GM19397 (cell line): ENCODE measurements at regions not wholly inside any gene's neighbourhood (a gene's known extent, or its start where the extent isn't known, plus 50 kb on each side); places are given as distances from the start of the nearest gene placed in this dataset.
A peak's percentile ranks its signal among the peaks of the same experiment; 100 is the strongest.

Source experiments
- ATAC-seq: cut with Tn5 transposase; IDR thresholded peaks from one replicate; pipeline ENCODE4 v1.9.1; 2021; ENCODE audit warnings: mild to moderate bottlenecking, moderate library complexity; ENCODE audit not compliant: unreplicated experiment

GRCh38 chr4:104941661-104942062 is 205.0 kb upstream of the TET2 start:
- no peak for ATAC-seq

GRCh38 chr4:104942990-104943743 is 203.5 kb upstream of the TET2 start:
- peak; percentile 77 for ATAC-seq

- no peak for ATAC-seq
Measured at GRCh38 chr4:104944596-104944995, 202.1 kb upstream of the TET2 start.

- ATAC-seq = peak; percentile 35
Measured at GRCh38 chr4:104964410-104965175, 182.1 kb upstream of the TET2 start.

- ATAC-seq = peak; percentile 97
Measured at GRCh38 chr4:104966349-104967033, 180.2 kb upstream of the TET2 start.

GRCh38 chr4:104967034-104967401 is 179.7 kb upstream of the TET2 start:
- ATAC-seq = peak; percentile 12

- no peak for ATAC-seq
Measured at GRCh38 chr4:104969394-104970082, 177.1 kb upstream of the TET2 start.

GRCh38 chr4:104971462-104971861 is 175.2 kb upstream of the TET2 start:
- no peak for ATAC-seq

GRCh38 chr4:104973708-104974107 is 173.0 kb upstream of the TET2 start:
- no peak for ATAC-seq

GRCh38 chr4:104975617-104976016 is 171.1 kb upstream of the TET2 start:
- ATAC-seq = no peak

GRCh38 chr4:104976262-104976661 is 170.4 kb upstream of the TET2 start:
- no peak for ATAC-seq

GRCh38 chr4:104979083-104979760 is 167.5 kb upstream of the TET2 start:
- no peak for ATAC-seq

GRCh38 chr4:104983615-104984179 is 163.0 kb upstream of the TET2 start:
- no peak for ATAC-seq

- no peak for ATAC-seq
Measured at GRCh38 chr4:104986306-104986705, 160.4 kb upstream of the TET2 start.

GRCh38 chr4:104989371-104989770 is 157.3 kb upstream of the TET2 start:
- ATAC-seq = no peak

- ATAC-seq = no peak
Measured at GRCh38 chr4:105002278-105002677, 144.4 kb upstream of the TET2 start.

GRCh38 chr4:105014234-105014633 is 132.4 kb upstream of the TET2 start:
- ATAC-seq = no peak

- ATAC-seq = no peak
Measured at GRCh38 chr4:105014635-105015034, 132.0 kb upstream of the TET2 start.

- no peak for ATAC-seq
Measured at GRCh38 chr4:105015750-105016149, 130.9 kb upstream of the TET2 start.
